ENCODE measurements at regions not wholly inside any gene's neighbourhood (a gene's known extent, or its start where the extent isn't known, plus 50 kb on each side); places are given as distances from the start of the nearest gene placed in this dataset.
"Not testable (repeated sequence)": the region's sequence is repeated elsewhere in the genome, so short reads cannot be mapped to it uniquely, and the experiment has no call there.

- H3K36me3 Mint-ChIP-seq, result no peaks in the 10 kb centered on the region
- peaks cover 13% of the 10 kb centered on the region for H3K27me3 Mint-ChIP-seq
- H3K9me3 Mint-ChIP-seq, result no peaks in the 10 kb centered on the region
- peak overlapping the region; percentile 42 for H3K4me3 Mint-ChIP-seq
- no peak overlapping the region for H3K27ac Mint-ChIP-seq
- H3K4me1 Mint-ChIP-seq (ENCODE audit: unreplicated experiment), result peaks cover 12% of the 10 kb centered on the region
- DNase-seq (ENCODE audit: extremely low spot score, unreplicated experiment), result peak; percentile 11
- TF ChIP-seq, protein P1, sequence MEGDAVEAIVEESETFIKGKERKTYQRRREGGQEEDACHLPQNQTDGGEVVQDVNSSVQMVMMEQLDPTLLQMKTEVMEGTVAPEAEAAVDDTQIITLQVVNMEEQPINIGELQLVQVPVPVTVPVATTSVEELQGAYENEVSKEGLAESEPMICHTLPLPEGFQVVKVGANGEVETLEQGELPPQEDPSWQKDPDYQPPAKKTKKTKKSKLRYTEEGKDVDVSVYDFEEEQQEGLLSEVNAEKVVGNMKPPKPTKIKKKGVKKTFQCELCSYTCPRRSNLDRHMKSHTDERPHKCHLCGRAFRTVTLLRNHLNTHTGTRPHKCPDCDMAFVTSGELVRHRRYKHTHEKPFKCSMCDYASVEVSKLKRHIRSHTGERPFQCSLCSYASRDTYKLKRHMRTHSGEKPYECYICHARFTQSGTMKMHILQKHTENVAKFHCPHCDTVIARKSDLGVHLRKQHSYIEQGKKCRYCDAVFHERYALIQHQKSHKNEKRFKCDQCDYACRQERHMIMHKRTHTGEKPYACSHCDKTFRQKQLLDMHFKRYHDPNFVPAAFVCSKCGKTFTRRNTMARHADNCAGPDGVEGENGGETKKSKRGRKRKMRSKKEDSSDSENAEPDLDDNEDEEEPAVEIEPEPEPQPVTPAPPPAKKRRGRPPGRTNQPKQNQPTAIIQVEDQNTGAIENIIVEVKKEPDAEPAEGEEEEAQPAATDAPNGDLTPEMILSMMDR (conservative IDR thresholded peaks at IDR 0.05), result no peak
These were observed 276.0 kb downstream of the SHOX start for GRCh38 chrX:906586-906985.

DNA sequence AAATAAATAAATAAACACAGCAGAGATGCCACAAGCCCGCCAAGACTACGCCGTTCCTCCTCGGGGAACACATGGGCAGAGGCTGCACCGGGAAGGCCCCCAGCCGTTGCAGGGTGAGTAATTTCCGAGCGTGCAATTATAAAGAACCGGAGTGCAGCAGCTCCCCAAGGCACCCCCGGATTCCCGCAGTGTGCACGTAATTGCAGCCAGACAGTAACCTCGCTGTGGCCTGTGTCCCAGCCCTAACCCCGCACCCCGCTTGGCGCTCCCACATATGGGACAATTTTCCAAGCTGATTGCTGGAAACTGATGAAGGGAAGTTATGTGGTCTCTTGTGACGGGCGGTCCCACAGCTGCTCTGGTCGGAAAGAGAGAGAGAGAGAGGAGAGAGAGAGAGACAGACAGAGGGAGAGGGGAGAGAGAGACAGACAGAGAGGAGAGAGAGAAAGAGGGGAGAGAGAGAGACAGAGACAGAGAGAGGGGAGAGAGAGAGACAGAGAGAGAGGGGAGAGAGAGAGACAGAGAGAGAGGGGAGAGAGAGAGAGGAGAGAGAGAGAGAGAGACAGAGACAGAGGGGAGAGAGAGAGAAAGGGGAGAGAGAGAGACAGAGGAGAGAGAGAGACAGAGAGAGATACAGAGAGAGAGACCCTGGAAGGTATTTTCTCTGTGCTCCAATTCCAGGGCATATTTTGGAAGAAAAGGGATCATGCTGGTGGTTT is 275.4 kb downstream of the SHOX start:
- Mint-ChIP-seq H3K27me3 (peaks cover 13% of the 10 kb centered on the region), H3K4me3 (peak overlapping the region; percentile 42), H3K27ac (no peak overlapping the region), H3K9me3 (no peaks in the 10 kb centered on the region), H3K4me1 (ENCODE audit: unreplicated experiment) (peaks cover 12% of the 10 kb centered on the region), H3K36me3 (no peaks in the 10 kb centered on the region)
- peak; percentile 68 for DNase-seq (ENCODE audit: extremely low spot score, unreplicated experiment)
- TF ChIP-seq, protein P1 (conservative IDR thresholded peaks at IDR 0.05), result no peak

GRCh38 chrX:903116-903515 is 272.5 kb downstream of the SHOX start:
- Mint-ChIP-seq H3K27ac (no peak overlapping the region), H3K4me3 (no peak overlapping the region), H3K27me3 (peaks cover 3% of the 10 kb centered on the region), H3K4me1 (ENCODE audit: unreplicated experiment) (peaks cover 12% of the 10 kb centered on the region), H3K36me3 (no peaks in the 10 kb centered on the region), H3K9me3 (no peaks in the 10 kb centered on the region)
- DNase-seq (ENCODE audit: extremely low spot score, unreplicated experiment), result no peak
- TF ChIP-seq, protein P1 (conservative IDR thresholded peaks at IDR 0.05), result no peak

DNA sequence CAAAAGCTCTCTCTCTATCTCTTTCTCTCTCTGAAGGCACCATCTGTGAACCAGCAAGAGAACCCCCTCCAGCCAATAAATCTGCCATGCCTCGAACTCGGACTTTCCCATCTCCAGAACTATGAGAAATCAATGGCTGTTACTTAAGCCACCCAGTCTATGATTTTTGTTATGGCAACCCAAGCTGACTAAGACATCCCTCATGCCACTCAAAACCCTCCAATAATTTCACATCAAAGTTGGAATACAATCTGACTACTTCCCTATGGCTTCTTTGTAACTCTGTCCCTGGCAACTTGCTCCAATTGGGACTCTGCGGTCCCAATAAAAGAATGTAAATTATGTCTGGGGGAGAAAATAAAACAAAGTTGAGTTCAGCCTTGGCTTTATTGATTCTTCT is 265.7 kb downstream of the SHOX start:
- Mint-ChIP-seq H3K27me3 (no peaks in the 10 kb centered on the region), H3K4me3 (no peak overlapping the region), H3K36me3 (no peaks in the 10 kb centered on the region), H3K4me1 (ENCODE audit: unreplicated experiment) (no peaks in the 10 kb centered on the region), H3K9me3 (peaks cover 26% of the 10 kb centered on the region), H3K27ac (no peak overlapping the region)
- TF ChIP-seq, protein P1 (conservative IDR thresholded peaks at IDR 0.05), result no peak
- no peak for DNase-seq (ENCODE audit: extremely low spot score, unreplicated experiment)

DNA sequence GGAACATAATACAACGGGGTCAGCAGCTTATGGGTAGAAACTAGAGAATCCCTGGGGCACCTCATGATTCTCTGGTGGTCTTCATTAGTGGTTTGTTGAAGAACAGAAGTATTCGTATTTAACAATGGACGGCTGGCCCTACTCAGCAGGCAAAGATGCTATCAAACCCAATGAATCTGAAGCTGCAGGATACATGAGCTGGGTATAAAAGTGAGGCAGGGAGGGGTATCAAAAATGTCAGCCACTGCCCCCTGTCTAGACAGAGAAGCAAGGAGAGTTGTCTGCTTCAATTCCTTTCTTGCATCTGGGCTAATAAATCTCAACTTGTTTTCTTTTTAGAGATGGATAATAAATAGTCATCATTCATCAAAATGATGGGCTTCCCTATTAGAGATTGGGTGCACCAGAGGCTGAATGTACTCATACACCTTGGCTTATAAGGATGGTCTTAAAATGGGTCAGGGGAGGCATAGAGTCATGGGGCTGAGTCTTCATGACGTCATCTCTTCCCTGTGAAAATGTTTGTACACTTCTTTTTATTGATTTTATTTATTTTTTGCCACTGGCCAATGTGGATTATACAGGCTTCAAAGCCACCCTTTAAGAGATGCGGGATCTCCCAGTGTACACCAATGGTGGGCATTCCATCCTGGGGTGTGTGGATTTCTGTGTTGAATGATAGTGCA is 259.5 kb downstream of the SHOX start:
- Mint-ChIP-seq H3K27ac (no peak overlapping the region), H3K4me3 (no peak overlapping the region), H3K9me3 (peaks cover 15% of the 10 kb centered on the region), H3K36me3 (no peaks in the 10 kb centered on the region), H3K27me3 (no peaks in the 10 kb centered on the region), H3K4me1 (ENCODE audit: unreplicated experiment) (no peaks in the 10 kb centered on the region)
- no peak for DNase-seq (ENCODE audit: extremely low spot score, unreplicated experiment)
- TF ChIP-seq, protein P1 (conservative IDR thresholded peaks at IDR 0.05), result no peak

GRCh38 chrX:887724-888123 is 257.1 kb downstream of the SHOX start:
- H3K9me3 Mint-ChIP-seq; DNase-seq (ENCODE audit: extremely low spot score, unreplicated experiment); H3K4me3 Mint-ChIP-seq; H3K4me1 Mint-ChIP-seq (ENCODE audit: unreplicated experiment); H3K27ac Mint-ChIP-seq; H3K36me3 Mint-ChIP-seq: not testable (repeated sequence)
- H3K27me3 Mint-ChIP-seq, result peaks cover 15% of the 10 kb centered on the region

All from type B pancreatic cell (in vitro differentiated cells).